ENCODE measurements at regions not wholly inside any gene's neighbourhood (a gene's known extent, or its start where the extent isn't known, plus 50 kb on each side); places are given as distances from the start of the nearest gene placed in this dataset.

- DNase-seq (ENCODE audit: low read depth in 2 of 2), result no peak
These were observed 74.9 kb upstream of the WDR75 start for GRCh38 chr2:189366349-189366748.

- no peak for DNase-seq (ENCODE audit: low read depth in 2 of 2)
These were observed 73.9 kb upstream of the WDR75 start for GRCh38 chr2:189367343-189367742.

- DNase-seq (ENCODE audit: low read depth in 2 of 2), result no peak
These were observed 71.7 kb upstream of the WDR75 start for GRCh38 chr2:189369566-189369965.

- DNase-seq (ENCODE audit: low read depth in 2 of 2), result no peak
These were observed 70.6 kb upstream of the WDR75 start for GRCh38 chr2:189370719-189371118.

- no peak for DNase-seq (ENCODE audit: low read depth in 2 of 2)
These were observed 68.5 kb upstream of the WDR75 start for GRCh38 chr2:189372688-189373257.

- no peak for DNase-seq (ENCODE audit: low read depth in 2 of 2)
These were observed 66.8 kb upstream of the WDR75 start for GRCh38 chr2:189374481-189374880.

GRCh38 chr2:189375842-189376241, 65.4 kb upstream of the WDR75 start:
- DNase-seq (ENCODE audit: low read depth in 2 of 2), result no peak

- DNase-seq (ENCODE audit: low read depth in 2 of 2), result no peak
These were observed 62.0 kb upstream of the WDR75 start for GRCh38 chr2:189379287-189379630.

GRCh38 chr2:189379731-189380261, 61.5 kb upstream of the WDR75 start:
- no peak for DNase-seq (ENCODE audit: low read depth in 2 of 2)

- DNase-seq (ENCODE audit: low read depth in 2 of 2), result no peak
These were observed 58.6 kb upstream of the WDR75 start for GRCh38 chr2:189382668-189383067.

GRCh38 chr2:189386741-189387140, 54.5 kb upstream of the WDR75 start:
- DNase-seq (ENCODE audit: low read depth in 2 of 2), result no peak

GRCh38 chr2:189391201-189391600, 50.1 kb upstream of the WDR75 start:
- no peak for DNase-seq (ENCODE audit: low read depth in 2 of 2)
